ENCODE measurements at regions not wholly inside any gene's neighbourhood (a gene's known extent, or its start where the extent isn't known, plus 50 kb on each side); places are given as distances from the start of the nearest gene placed in this dataset.

- TF ChIP-seq CTCF (IDR thresholded peaks at IDR 0.05) (no peak), ZFX (IDR thresholded peaks at IDR 0.05; ENCODE audit: borderline replicate concordance) (no peak)
Measured at GRCh38 chr5:56294354-56294753, 61.2 kb upstream of the ANKRD55 start.
